GM23338 (cell line): ENCODE measurements at regions not wholly inside any gene's neighbourhood (a gene's known extent, or its start where the extent isn't known, plus 50 kb on each side); places are given as distances from the start of the nearest gene placed in this dataset.

Source experiments
- CREB1 ChIP-seq: fragments of 250-450 bp; sonication (Bioruptor Pico); IDR thresholded peaks from 2 replicates; pipeline ENCODE4 v1.5.0; 2020; ENCODE audit warnings: low read depth, mild to moderate bottlenecking, moderate library complexity
- CTCF ChIP-seq, 2 experiments: fragments of 200-600 bp in 1 of 2; sonication (generic) in 1 of 2; conservative IDR thresholded peaks; 2 replicates each; pipeline versions ENCODE4 v1.5.1 to v1.6.1; 2016 to 2017; ENCODE audit warnings: antibody characterized with exemption in 2 of 2, low read depth in 2 of 2, mild to moderate bottlenecking in 2 of 2, moderate library complexity in 1 of 2
- EZH2 ChIP-seq: fragments of 200-600 bp; sonication (generic); IDR thresholded peaks from one replicate; pipeline ENCODE4 v1.8.0; 2017; ENCODE audit warnings: antibody characterized with exemption, mild to moderate bottlenecking, low read depth; ENCODE audit not compliant: unreplicated experiment
- EZH2phosphoT487 ChIP-seq: fragments of 200-600 bp; sonication (generic); IDR thresholded peaks from one replicate; pipeline ENCODE4 v1.8.1; 2018; ENCODE audit warnings: antibody characterized with exemption; ENCODE audit not compliant: unreplicated experiment
- POLR2AphosphoS5 ChIP-seq: IDR thresholded peaks from 2 replicates; pipeline ENCODE4 v1.6.1; 2016; ENCODE audit warnings: antibody characterized with exemption, low read depth
- REST ChIP-seq: IDR thresholded peaks from one replicate; pipeline ENCODE4 v1.6.1; 2018; ENCODE audit warnings: antibody characterized with exemption; ENCODE audit not compliant: unreplicated experiment
- ZNF331 ChIP-seq: fragments of 250-450 bp; sonication (Bioruptor Pico); IDR thresholded peaks from 2 replicates; pipeline ENCODE4 v1.5.0; 2020; ENCODE audit warnings: low read depth, mild to moderate bottlenecking, moderate library complexity
- TF ChIP-seq, protein P1 (sequence below): IDR thresholded peaks from 2 replicates; pipeline ENCODE4 v1.6.1; 2016; ENCODE audit warnings: antibody characterized with exemption

- TF ChIP-seq CTCF (conservative IDR thresholded peaks at IDR 0.05; ENCODE audit: low read depth in 2 of 2) (no peak), EZH2 (no peak), EZH2phosphoT487 (no peak), POLR2AphosphoS5 (no peak), CREB1 (no peak), ZNF331 (CRISPR knock-in tag) (no peak), REST (no peak)
- TF ChIP-seq, protein P1, sequence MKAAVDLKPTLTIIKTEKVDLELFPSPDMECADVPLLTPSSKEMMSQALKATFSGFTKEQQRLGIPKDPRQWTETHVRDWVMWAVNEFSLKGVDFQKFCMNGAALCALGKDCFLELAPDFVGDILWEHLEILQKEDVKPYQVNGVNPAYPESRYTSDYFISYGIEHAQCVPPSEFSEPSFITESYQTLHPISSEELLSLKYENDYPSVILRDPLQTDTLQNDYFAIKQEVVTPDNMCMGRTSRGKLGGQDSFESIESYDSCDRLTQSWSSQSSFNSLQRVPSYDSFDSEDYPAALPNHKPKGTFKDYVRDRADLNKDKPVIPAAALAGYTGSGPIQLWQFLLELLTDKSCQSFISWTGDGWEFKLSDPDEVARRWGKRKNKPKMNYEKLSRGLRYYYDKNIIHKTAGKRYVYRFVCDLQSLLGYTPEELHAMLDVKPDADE: no peak
These were observed 233.3 kb downstream of the MYLK4 start for GRCh38 chr6:2517401-2517800.
